Gastrocnemius medialis (tissue), 4 donors: ENCODE measurements at regions not wholly inside any gene's neighbourhood (a gene's known extent, or its start where the extent isn't known, plus 50 kb on each side); places are given as distances from the start of the nearest gene placed in this dataset.

ENCODE experiments used
- POLR2A ChIP-seq, 2 donors: fragments of 450-650 bp; IDR thresholded peaks; one replicate each; pipeline ENCODE4 v1.6.1; 2017; ENCODE audit warnings: antibody characterized with exemption in 2 of 2, mild to moderate bottlenecking in 2 of 2, moderate library complexity in 2 of 2
- TF ChIP-seq, protein P1 (sequence below), 5 experiments: fragments of 450-650 bp in 3 of 5; fragments of 200-600 bp in 2 of 5; sonication (generic) in 2 of 5; IDR thresholded peaks in 4 of 5; conservative IDR thresholded peaks in 1 of 5; 1 replicate in 4 of 5; 2 replicates in 1 of 5; pipeline ENCODE4 v1.5.1; 2016 to 2019; ENCODE audit warnings: antibody characterized with exemption in 5 of 5, mild to moderate bottlenecking in 3 of 5, moderate library complexity in 3 of 5

DNA sequence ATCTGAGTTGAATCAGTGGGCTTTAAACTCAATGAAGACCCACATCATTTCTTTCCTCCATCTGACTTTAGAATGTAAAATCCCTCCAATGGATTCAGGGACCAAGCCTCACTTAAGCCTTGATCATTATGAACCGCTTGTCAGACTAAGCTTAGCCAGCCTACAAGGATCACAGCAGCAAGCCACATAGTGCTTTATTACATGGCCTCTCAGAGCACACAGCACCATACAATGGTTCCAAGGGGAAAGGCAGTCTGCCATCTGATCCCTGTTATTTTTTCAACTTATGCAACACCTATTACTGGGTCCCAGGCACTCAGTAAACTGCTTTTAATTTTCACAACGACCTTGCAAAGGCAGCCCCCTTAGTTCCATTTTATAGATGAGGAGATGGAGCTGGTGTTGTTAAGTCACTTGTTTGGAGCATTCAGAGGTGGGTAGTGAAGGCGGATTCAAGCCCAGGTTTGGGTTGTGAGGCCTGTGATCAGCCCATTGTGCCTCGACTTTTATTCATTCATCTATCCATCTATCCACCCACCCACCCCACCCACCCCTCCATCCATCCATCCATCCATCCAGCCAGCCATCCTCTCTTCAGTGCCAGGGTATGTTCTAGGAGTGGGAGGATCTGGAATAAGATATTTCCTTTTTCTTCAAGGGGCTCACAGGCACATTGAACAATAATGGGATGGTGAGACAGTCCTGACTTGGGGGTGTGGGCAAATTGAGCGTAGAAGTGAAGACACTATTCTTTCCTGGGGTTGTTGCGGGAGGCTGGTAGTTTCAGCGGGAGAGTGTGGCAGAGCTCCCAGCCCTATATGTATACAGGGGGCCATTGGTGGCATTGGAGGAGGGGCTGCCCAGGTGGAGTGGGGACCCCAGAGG, 141.2 kb downstream of the MYCN start:
- no peak for TF ChIP-seq POLR2A (IDR thresholded peaks at IDR 0.05)
- TF ChIP-seq, protein P1, sequence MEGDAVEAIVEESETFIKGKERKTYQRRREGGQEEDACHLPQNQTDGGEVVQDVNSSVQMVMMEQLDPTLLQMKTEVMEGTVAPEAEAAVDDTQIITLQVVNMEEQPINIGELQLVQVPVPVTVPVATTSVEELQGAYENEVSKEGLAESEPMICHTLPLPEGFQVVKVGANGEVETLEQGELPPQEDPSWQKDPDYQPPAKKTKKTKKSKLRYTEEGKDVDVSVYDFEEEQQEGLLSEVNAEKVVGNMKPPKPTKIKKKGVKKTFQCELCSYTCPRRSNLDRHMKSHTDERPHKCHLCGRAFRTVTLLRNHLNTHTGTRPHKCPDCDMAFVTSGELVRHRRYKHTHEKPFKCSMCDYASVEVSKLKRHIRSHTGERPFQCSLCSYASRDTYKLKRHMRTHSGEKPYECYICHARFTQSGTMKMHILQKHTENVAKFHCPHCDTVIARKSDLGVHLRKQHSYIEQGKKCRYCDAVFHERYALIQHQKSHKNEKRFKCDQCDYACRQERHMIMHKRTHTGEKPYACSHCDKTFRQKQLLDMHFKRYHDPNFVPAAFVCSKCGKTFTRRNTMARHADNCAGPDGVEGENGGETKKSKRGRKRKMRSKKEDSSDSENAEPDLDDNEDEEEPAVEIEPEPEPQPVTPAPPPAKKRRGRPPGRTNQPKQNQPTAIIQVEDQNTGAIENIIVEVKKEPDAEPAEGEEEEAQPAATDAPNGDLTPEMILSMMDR (IDR thresholded peaks at IDR 0.05 in 4 of 5, conservative IDR thresholded peaks at IDR 0.05 in 1 of 5) = no peak
